Mesendoderm (in vitro differentiated cells): ENCODE measurements at regions not wholly inside any gene's neighbourhood (a gene's known extent, or its start where the extent isn't known, plus 50 kb on each side); places are given as distances from the start of the nearest gene placed in this dataset.

ENCODE experiments used
- DNase-seq: peaks from one replicate; pipeline ENCODE4 v3.0.0; 2013
- H2AK5ac ChIP-seq: 2 replicates; pipeline ENCODE4 v1.6.1; 2013; ENCODE audit warnings: low read length, inconsistent platforms
- H2BK120ac ChIP-seq: 2 replicates; pipeline ENCODE4 v1.6.1; 2013; ENCODE audit warnings: low read depth, mild to moderate bottlenecking, low read length, moderate library complexity, mixed read lengths
- H2BK15ac ChIP-seq: replicated peaks from 2 replicates; pipeline ENCODE4 v1.6.1; 2013; ENCODE audit warnings: low read depth, mild to moderate bottlenecking, moderate library complexity
- H2BK5ac ChIP-seq: 2 replicates; pipeline ENCODE4 v1.6.1; 2013; ENCODE audit warnings: low read length, inconsistent platforms
- H3K18ac ChIP-seq: 2 replicates; pipeline ENCODE4 v1.6.1; 2013; ENCODE audit warnings: mild to moderate bottlenecking, low read length, mixed read lengths
- H3K23ac ChIP-seq: one replicate; pipeline ENCODE4 v1.6.1; 2013; ENCODE audit warnings: low read length
- H3K27ac ChIP-seq: 2 replicates; pipeline ENCODE4 v1.5.1; 2013; ENCODE audit warnings: low read depth, mild to moderate bottlenecking, inconsistent platforms, low read length, moderate library complexity
- H3K27me3 ChIP-seq: 2 replicates; pipeline ENCODE4 v1.6.1; 2013; ENCODE audit warnings: low read length, control low read depth, mild to moderate bottlenecking, inconsistent platforms; ENCODE audit not compliant: insufficient read depth, poor library complexity
- H3K36me3 ChIP-seq: 2 replicates; pipeline ENCODE4 v1.6.1; 2013; ENCODE audit warnings: low read length, inconsistent platforms; ENCODE audit not compliant: control insufficient read depth, insufficient read depth
- H3K4ac ChIP-seq: one replicate; pipeline ENCODE4 v1.6.1; 2013; ENCODE audit warnings: low read depth, mild to moderate bottlenecking, low read length, moderate library complexity
- H3K4me1 ChIP-seq: 2 replicates; pipeline ENCODE4 v1.6.1; 2013; ENCODE audit warnings: low read depth, low read length, inconsistent platforms; ENCODE audit not compliant: control insufficient read depth
- H3K4me2 ChIP-seq: 2 replicates; pipeline ENCODE4 v1.6.1; 2013; ENCODE audit warnings: low read length
- H3K4me3 ChIP-seq: 2 replicates; pipeline ENCODE4 v1.5.1; 2013; ENCODE audit warnings: mild to moderate bottlenecking, low read length
- H3K56ac ChIP-seq: one replicate; pipeline ENCODE4 v1.6.1; 2013; ENCODE audit warnings: low read length
- H3K79me1 ChIP-seq: 2 replicates; pipeline ENCODE4 v1.6.1; 2013; ENCODE audit warnings: low read length, inconsistent platforms
- H3K79me2 ChIP-seq: 2 replicates; pipeline ENCODE4 v1.6.1; 2013; ENCODE audit warnings: mild to moderate bottlenecking, low read length; ENCODE audit not compliant: control insufficient read depth, insufficient read depth
- H3K9ac ChIP-seq: 2 replicates; pipeline ENCODE4 v1.6.1; 2013; ENCODE audit warnings: low read length, inconsistent platforms
- H4K5ac ChIP-seq: one replicate; pipeline ENCODE4 v1.6.1; 2013; ENCODE audit warnings: low read length
- H4K8ac ChIP-seq: one replicate; pipeline ENCODE4 v1.6.1; 2013; ENCODE audit warnings: low read depth, mild to moderate bottlenecking, control low read depth, low read length, moderate library complexity
- WGBS: extraction: QIAGEN DNeasy Blood & Tissue Kit; methylation state at CpG from one replicate; pipeline ENCODE4 v1.1.7; 2013; ENCODE audit warnings: low lambda C conversion rate, missing lambda C conversion rate; ENCODE audit not compliant: insufficient coverage; ENCODE audit errors: extremely low coverage; 5-methylcytosine and 5-hydroxymethylcytosine counted together

GRCh38 chr3:106452096-106452495, 583.3 kb upstream of the CBLB start:
- Histone ChIP-seq H3K36me3 (no peaks in the 10 kb centered on the region), H3K4me2 (no peak overlapping the region), H2AK5ac (no peak overlapping the region), H2BK15ac (no peak overlapping the region), H2BK120ac (no peak overlapping the region), H3K79me1 (no peaks in the 10 kb centered on the region), H3K4me3 (no peak overlapping the region), H3K4me1 (no peaks in the 10 kb centered on the region), H3K4ac (no peak overlapping the region), H3K23ac (no peak overlapping the region), H3K9ac (no peak overlapping the region), H4K5ac (no peak overlapping the region), H3K27me3 (no peaks in the 10 kb centered on the region), H4K8ac (no peak overlapping the region), H2BK5ac (no peak overlapping the region), H3K79me2 (no peaks in the 10 kb centered on the region), H3K56ac (no peak overlapping the region), H3K18ac (no peak overlapping the region), H3K27ac (no peak overlapping the region)
- WGBS = no CpG with 5 or more reads among the region's 1 CpG
- DNase-seq = no peak

GRCh38 chr3:106454497-106454896, 585.7 kb upstream of the CBLB start:
- Histone ChIP-seq H2BK15ac (no peak overlapping the region), H3K9ac (no peak overlapping the region), H3K4me2 (no peak overlapping the region), H4K8ac (no peak overlapping the region), H3K18ac (no peak overlapping the region), H3K56ac (no peak overlapping the region), H3K27ac (no peak overlapping the region), H2BK120ac (no peak overlapping the region), H3K4me3 (no peak overlapping the region), H3K4ac (no peak overlapping the region), H3K23ac (no peak overlapping the region), H3K36me3 (no peaks in the 10 kb centered on the region), H3K79me1 (no peaks in the 10 kb centered on the region), H4K5ac (no peak overlapping the region), H2AK5ac (no peak overlapping the region), H3K79me2 (no peaks in the 10 kb centered on the region), H2BK5ac (no peak overlapping the region), H3K4me1 (no peaks in the 10 kb centered on the region), H3K27me3 (no peaks in the 10 kb centered on the region)
- no peak for DNase-seq
- no CpG with 5 or more reads among the region's 4 CpGs for WGBS

GRCh38 chr3:106457281-106458180, 588.7 kb upstream of the CBLB start:
- Histone ChIP-seq H3K79me2 (no peaks in the 10 kb centered on the region), H3K9ac (no peak overlapping the region), H3K4me1 (no peaks in the 10 kb centered on the region), H3K27ac (no peak overlapping the region), H3K23ac (no peak overlapping the region), H2AK5ac (no peak overlapping the region), H3K36me3 (no peaks in the 10 kb centered on the region), H2BK15ac (no peak overlapping the region), H2BK120ac (no peak overlapping the region), H3K56ac (no peak overlapping the region), H4K8ac (no peak overlapping the region), H3K4me2 (no peak overlapping the region), H3K79me1 (no peaks in the 10 kb centered on the region), H3K18ac (no peak overlapping the region), H4K5ac (no peak overlapping the region), H3K4ac (no peak overlapping the region), H3K4me3 (no peak overlapping the region), H3K27me3 (no peaks in the 10 kb centered on the region), H2BK5ac (no peak overlapping the region)
- no CpG with 5 or more reads among the region's 3 CpGs for WGBS
- peak; percentile 48 for DNase-seq

DNA sequence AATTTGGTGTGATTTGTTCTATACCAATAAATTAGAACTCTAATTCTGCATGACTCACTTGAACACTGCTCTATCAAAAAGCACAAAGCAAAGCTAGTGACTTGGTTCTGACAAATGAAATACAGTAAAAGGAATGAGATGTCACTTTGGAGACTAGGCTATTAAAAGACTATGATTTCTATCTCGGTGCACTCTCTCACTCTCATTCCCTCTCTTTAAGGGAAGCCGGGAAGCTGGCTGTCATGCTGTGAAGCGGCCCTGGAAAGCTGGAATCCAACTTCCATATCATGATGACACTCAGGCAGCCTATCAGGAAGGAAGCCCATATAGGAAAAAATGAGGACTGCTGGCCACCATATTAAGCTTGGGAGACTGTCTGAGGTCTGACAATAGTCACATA, 590.1 kb upstream of the CBLB start:
- H3K79me1 ChIP-seq = no peaks in the 10 kb centered on the region
- no peaks in the 10 kb centered on the region for H3K36me3 ChIP-seq
- no peak overlapping the region for H3K56ac ChIP-seq
- no CpG with 5 or more reads among the region's 3 CpGs for WGBS
- no peak overlapping the region for H3K27ac ChIP-seq
- no peaks in the 10 kb centered on the region for H3K27me3 ChIP-seq
- no peak overlapping the region for H2BK120ac ChIP-seq
- no peaks in the 10 kb centered on the region for H3K79me2 ChIP-seq
- no peaks in the 10 kb centered on the region for H3K4me1 ChIP-seq
- no peak overlapping the region for H3K4me3 ChIP-seq
- no peak overlapping the region for H4K5ac ChIP-seq
- no peak for DNase-seq
- H4K8ac ChIP-seq = no peak overlapping the region
- no peak overlapping the region for H3K9ac ChIP-seq
- no peak overlapping the region for H3K18ac ChIP-seq
- no peak overlapping the region for H2BK5ac ChIP-seq
- H3K4ac ChIP-seq = no peak overlapping the region
- no peak overlapping the region for H2BK15ac ChIP-seq
- H3K4me2 ChIP-seq = no peak overlapping the region
- H3K23ac ChIP-seq = no peak overlapping the region
- H2AK5ac ChIP-seq = no peak overlapping the region

DNA sequence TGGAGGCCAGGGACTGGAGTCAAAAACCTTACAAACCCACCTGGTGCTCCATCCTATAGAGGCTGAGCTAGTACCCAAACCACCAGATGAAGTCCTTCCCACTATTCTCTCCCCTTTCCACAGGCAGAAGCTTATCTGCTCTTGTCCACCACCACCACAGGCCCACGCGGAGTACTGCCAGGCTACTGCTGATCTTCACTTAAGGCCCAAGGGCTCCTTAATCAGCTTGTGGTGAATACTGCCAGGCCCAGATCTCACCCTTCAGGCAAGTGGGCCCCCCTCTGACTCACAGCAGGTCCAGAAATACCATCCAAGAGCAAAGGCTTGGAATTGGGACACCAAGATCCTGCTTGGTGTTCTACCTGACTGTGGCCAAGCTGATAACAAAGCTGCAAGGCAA, 598.1 kb upstream of the CBLB start:
- no peak overlapping the region for H4K5ac ChIP-seq
- no peak overlapping the region for H3K9ac ChIP-seq
- H3K4ac ChIP-seq = no peak overlapping the region
- no peak overlapping the region for H3K27ac ChIP-seq
- H3K4me2 ChIP-seq = no peak overlapping the region
- no peak overlapping the region for H2BK5ac ChIP-seq
- H3K56ac ChIP-seq = no peak overlapping the region
- no peak overlapping the region for H4K8ac ChIP-seq
- no peaks in the 10 kb centered on the region for H3K36me3 ChIP-seq
- no peak overlapping the region for H3K4me3 ChIP-seq
- H2BK15ac ChIP-seq = no peak overlapping the region
- no CpG with 5 or more reads among the region's 2 CpGs for WGBS
- H3K79me1 ChIP-seq = no peaks in the 10 kb centered on the region
- H3K79me2 ChIP-seq = no peaks in the 10 kb centered on the region
- H3K4me1 ChIP-seq = no peaks in the 10 kb centered on the region
- H3K27me3 ChIP-seq = no peaks in the 10 kb centered on the region
- no peak for DNase-seq
- H3K18ac ChIP-seq = no peak overlapping the region
- H2BK120ac ChIP-seq = no peak overlapping the region
- no peak overlapping the region for H3K23ac ChIP-seq
- H2AK5ac ChIP-seq = no peak overlapping the region
